ENCODE measurements at regions not wholly inside any gene's neighbourhood (a gene's known extent, or its start where the extent isn't known, plus 50 kb on each side); places are given as distances from the start of the nearest gene placed in this dataset.

DNA sequence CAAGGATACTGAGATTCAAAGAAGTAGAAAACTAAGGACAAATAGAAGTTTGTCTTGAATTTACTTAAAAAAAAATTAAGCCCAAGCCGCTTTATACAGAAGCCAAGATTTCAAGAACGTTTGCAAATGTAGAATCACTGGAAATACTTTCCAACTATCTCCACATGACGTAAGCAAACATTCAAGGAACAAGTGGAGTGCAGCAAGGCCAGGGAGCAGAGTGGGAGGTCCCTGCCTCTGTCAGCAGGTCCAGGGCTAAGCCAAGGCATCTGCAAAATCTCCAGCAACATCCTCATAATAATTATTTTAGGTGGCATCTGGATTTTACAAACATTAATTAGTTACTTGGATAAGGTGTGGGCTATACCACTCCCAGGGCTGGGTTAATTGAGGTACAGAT lies 60.1 kb upstream of the AKIRIN2 start:
- TF ChIP-seq, protein P1, sequence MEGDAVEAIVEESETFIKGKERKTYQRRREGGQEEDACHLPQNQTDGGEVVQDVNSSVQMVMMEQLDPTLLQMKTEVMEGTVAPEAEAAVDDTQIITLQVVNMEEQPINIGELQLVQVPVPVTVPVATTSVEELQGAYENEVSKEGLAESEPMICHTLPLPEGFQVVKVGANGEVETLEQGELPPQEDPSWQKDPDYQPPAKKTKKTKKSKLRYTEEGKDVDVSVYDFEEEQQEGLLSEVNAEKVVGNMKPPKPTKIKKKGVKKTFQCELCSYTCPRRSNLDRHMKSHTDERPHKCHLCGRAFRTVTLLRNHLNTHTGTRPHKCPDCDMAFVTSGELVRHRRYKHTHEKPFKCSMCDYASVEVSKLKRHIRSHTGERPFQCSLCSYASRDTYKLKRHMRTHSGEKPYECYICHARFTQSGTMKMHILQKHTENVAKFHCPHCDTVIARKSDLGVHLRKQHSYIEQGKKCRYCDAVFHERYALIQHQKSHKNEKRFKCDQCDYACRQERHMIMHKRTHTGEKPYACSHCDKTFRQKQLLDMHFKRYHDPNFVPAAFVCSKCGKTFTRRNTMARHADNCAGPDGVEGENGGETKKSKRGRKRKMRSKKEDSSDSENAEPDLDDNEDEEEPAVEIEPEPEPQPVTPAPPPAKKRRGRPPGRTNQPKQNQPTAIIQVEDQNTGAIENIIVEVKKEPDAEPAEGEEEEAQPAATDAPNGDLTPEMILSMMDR (IDR thresholded peaks at IDR 0.05): no peak

DNA sequence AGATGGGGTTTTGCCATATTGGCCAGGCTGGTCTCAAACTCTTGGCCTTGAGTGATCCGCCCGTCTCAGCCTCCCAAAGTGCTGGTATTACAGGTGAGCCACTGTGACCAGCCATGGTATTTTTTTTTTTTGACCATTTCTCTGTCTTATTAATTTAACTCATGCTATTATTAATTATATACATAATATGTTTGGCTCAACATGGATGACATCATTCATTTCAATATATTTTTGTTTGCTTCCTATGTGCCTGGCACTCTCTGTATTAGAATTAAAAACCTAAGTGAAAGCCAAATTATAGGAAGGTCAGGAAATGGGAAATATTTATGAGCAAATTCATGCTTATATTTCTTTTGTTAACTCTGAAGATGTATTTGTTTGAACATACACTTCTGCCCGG lies 55.8 kb upstream of the AKIRIN2 start:
- Histone ChIP-seq H3K27ac (no peak overlapping the region), H3K27me3 (no peaks in the 10 kb centered on the region), H3K9me3 (no peaks in the 10 kb centered on the region), H3K4me1 (peaks cover 0 to 25% (median 3%) of the 10 kb centered on the region in 4 donors), H3K36me3 (no peaks in the 10 kb centered on the region), H3K4me3 (no peak overlapping the region)
- TF ChIP-seq, protein P1 (IDR thresholded peaks at IDR 0.05): no peak
- no peak for DNase-seq
- intact Hi-C loops (cut with DNase I; ENCODE audit: low total_unique reads): no loop called here

More for the DNA sequence above, 60.1 kb upstream of the AKIRIN2 start:
- H3K36me3 ChIP-seq: no peaks in the 10 kb centered on the region
- H3K9me3 ChIP-seq: no peaks in the 10 kb centered on the region
- intact Hi-C loops (cut with DNase I; ENCODE audit: low total_unique reads): no loop called here
- H3K27ac ChIP-seq: no peak overlapping the region
- no peaks in the 10 kb centered on the region for H3K27me3 ChIP-seq
- H3K4me1 ChIP-seq: peaks cover 0 to 13% (median 3%) of the 10 kb centered on the region in 4 donors
- DNase-seq: no peak
- no peak overlapping the region for H3K4me3 ChIP-seq

DNA sequence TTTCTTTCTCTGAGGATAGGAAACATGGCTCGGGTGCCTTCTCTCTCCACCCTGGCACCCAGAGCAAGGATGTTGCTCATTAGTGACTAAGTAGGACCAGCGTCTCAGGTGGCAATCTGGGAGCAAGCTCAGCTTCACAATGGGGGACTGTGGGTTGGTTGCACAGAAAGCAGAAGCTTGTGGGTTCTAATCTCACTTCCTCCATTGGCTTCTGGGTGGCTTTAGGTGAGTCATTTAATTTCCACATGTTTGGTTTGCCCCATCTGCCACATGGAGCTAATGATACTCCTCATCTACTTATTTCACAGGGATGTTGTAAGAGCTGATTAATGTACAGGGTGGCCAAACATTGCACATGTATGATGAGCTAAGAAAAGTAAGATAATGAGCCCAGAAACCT lies 54.8 kb upstream of the AKIRIN2 start:
- H3K27ac ChIP-seq: no peak overlapping the region
- peak in 1 of 2 donors; percentile 32 for DNase-seq
- TF ChIP-seq, protein P1 (IDR thresholded peaks at IDR 0.05): no peak
- no peak overlapping the region for H3K4me3 ChIP-seq
- H3K4me1 ChIP-seq: peaks cover 0 to 25% (median 3%) of the 10 kb centered on the region in 4 donors
- H3K36me3 ChIP-seq: no peaks in the 10 kb centered on the region
- H3K27me3 ChIP-seq: no peaks in the 10 kb centered on the region
- no peaks in the 10 kb centered on the region for H3K9me3 ChIP-seq
- intact Hi-C loops (cut with DNase I; ENCODE audit: low total_unique reads): no loop called here

DNA sequence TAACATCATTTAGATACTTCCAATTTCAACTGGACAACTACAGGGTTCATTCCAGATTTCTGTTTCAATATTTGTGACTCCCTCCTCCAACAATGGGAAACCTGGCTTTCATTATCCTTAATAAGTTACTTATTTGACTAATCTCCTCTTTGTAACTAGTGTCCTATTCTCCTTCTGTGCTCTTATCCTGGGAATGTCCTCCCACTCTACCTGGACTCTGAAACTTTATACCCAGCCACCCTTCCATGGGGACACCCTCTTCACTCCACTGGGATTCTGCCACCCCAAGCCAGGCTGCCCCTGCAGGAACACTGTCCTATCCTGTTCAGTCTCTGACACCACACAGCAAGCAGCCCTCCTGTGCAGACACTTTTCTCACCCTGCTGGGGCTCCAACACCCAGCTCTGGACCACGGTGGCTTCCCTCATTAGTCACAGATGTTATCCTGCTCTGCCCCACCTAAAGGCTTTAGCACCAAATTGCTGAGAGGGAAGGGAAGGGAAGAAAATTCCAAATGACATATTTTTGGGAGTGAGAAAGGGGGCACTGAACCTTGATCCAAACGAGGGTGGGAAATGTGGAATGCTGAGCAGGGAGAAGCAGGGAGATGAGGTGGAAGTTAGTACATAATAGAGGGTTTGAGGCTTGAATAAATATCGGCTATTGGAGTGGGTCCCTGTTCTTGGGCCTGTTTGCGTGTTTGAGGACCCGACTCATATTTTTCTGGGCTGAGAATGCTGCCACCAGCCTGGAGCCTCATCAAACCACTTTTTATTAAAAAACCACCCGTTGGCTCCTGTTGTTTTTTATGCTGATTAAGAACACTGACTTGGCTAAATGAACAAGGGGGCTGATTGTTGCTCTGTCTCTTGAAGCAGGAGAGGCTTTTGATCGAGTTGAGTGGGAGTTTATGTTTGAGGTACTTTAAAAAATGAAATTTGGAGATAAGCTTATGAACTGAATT lies 54.0 kb upstream of the AKIRIN2 start:
- no peaks in the 10 kb centered on the region for H3K36me3 ChIP-seq
- DNase-seq: no peak
- no peak overlapping the region for H3K4me3 ChIP-seq
- H3K27ac ChIP-seq: no peak overlapping the region
- intact Hi-C loops (cut with DNase I; ENCODE audit: low total_unique reads): no loop called here
- peaks cover 0 to 25% (median 3%) of the 10 kb centered on the region in 4 donors for H3K4me1 ChIP-seq
- no peaks in the 10 kb centered on the region for H3K9me3 ChIP-seq
- TF ChIP-seq, protein P1 (IDR thresholded peaks at IDR 0.05): no peak
- H3K27me3 ChIP-seq: no peaks in the 10 kb centered on the region

DNA sequence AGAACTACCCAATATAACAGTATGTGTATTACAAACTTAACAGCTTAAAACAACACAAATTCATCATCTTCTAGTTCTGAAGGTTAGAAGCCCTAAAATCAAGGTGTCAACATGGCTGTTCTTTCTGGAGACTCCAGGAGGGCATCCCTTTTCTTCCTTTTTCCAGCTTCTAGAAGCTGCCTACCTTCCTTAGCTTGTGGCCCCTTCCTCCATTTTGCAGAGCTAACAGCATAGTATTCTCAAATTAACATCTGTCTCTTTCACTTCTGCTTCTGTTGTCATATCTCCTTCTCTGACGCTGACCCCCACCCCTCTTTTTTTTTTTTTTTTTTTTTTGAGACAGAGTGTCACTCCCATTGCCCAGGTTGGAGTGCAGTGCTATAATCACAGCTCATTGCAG lies 52.8 kb upstream of the AKIRIN2 start:
- Histone ChIP-seq H3K27me3 (no peaks in the 10 kb centered on the region), H3K4me3 (no peak overlapping the region), H3K36me3 (no peaks in the 10 kb centered on the region), H3K27ac (no peak overlapping the region), H3K4me1 (peaks cover 0 to 17% (median 1%) of the 10 kb centered on the region in 4 donors), H3K9me3 (no peaks in the 10 kb centered on the region)
- DNase-seq: no peak
- TF ChIP-seq, protein P1 (IDR thresholded peaks at IDR 0.05): no peak
- intact Hi-C loops (cut with DNase I; ENCODE audit: low total_unique reads): no loop called here
